ENCODE measurements at regions not wholly inside any gene's neighbourhood (a gene's known extent, or its start where the extent isn't known, plus 50 kb on each side); places are given as distances from the start of the nearest gene placed in this dataset.

DNA sequence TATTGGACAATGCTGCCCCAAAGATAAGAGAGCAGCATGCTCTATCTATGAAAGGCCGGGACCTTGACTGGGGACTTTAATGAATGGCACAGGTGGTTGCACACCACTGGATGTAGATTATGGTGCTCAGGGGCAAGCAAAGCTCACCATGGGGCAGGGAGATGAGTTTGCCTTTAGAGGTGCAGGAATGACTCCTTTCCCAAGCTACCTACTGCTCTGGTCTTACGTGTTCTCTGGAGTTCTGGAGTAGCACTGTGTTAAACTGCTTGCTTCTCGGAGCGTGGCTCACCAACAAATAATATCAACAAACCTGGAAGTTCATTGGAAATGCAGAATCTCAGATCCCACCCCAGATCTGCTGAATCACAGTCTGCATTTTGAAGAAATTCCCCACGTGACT is 445.3 kb downstream of the RPS24 start:
- 88% methylated on average over 3 of the region's 5 CpGs for WGBS (ENCODE audit: insufficient coverage, low coverage, low lambda C conversion rate, missing lambda C conversion rate)
- Histone ChIP-seq H3K9me3 (no peaks in the 10 kb centered on the region), H3K27ac (no peak overlapping the region), H3K4me1 (no peaks in the 10 kb centered on the region), H3K36me3 (no peaks in the 10 kb centered on the region), H3K27me3 (no peaks in the 10 kb centered on the region), H3K4me3 (no peak overlapping the region)
- ATAC-seq (no peak), DNase-seq (no peak)
- intact Hi-C loops (cut with DNase I): no loop called here
- TF ChIP-seq, protein P1, sequence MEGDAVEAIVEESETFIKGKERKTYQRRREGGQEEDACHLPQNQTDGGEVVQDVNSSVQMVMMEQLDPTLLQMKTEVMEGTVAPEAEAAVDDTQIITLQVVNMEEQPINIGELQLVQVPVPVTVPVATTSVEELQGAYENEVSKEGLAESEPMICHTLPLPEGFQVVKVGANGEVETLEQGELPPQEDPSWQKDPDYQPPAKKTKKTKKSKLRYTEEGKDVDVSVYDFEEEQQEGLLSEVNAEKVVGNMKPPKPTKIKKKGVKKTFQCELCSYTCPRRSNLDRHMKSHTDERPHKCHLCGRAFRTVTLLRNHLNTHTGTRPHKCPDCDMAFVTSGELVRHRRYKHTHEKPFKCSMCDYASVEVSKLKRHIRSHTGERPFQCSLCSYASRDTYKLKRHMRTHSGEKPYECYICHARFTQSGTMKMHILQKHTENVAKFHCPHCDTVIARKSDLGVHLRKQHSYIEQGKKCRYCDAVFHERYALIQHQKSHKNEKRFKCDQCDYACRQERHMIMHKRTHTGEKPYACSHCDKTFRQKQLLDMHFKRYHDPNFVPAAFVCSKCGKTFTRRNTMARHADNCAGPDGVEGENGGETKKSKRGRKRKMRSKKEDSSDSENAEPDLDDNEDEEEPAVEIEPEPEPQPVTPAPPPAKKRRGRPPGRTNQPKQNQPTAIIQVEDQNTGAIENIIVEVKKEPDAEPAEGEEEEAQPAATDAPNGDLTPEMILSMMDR (IDR thresholded peaks at IDR 0.05): no peak
- TF ChIP-seq POLR2A (IDR thresholded peaks at IDR 0.05): no peak

DNA sequence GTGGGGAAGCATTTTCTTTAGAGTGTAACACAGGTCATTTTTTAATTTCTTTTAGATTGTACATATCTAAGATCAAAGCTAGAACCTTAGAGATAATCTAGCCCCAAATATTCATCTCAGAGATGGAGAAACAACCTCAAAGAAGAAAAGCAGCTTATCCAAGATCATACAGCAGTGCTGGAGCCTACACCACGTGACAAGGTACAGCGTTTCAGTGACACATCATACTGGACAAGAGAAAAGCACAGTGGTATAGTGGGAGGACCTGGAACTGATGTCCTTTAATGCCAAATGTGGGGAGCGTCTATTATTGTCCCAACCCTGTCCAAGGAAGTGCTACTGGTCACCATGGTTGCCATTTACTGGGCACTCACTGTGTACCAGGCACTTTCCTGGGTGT is 445.8 kb downstream of the RPS24 start:
- intact Hi-C loops (cut with DNase I): no loop called here
- WGBS (ENCODE audit: insufficient coverage, low coverage, low lambda C conversion rate, missing lambda C conversion rate): 95% methylated on average over 2 of the region's 3 CpGs
- no peak overlapping the region for H3K27ac ChIP-seq
- no peak for TF ChIP-seq POLR2A (IDR thresholded peaks at IDR 0.05)
- TF ChIP-seq, protein P1 (IDR thresholded peaks at IDR 0.05): no peak
- no peaks in the 10 kb centered on the region for H3K9me3 ChIP-seq
- H3K4me3 ChIP-seq: no peak overlapping the region
- H3K27me3 ChIP-seq: no peaks in the 10 kb centered on the region
- ATAC-seq (no peak), DNase-seq (no peak)
- H3K36me3 ChIP-seq: no peaks in the 10 kb centered on the region
- H3K4me1 ChIP-seq: no peaks in the 10 kb centered on the region

DNA sequence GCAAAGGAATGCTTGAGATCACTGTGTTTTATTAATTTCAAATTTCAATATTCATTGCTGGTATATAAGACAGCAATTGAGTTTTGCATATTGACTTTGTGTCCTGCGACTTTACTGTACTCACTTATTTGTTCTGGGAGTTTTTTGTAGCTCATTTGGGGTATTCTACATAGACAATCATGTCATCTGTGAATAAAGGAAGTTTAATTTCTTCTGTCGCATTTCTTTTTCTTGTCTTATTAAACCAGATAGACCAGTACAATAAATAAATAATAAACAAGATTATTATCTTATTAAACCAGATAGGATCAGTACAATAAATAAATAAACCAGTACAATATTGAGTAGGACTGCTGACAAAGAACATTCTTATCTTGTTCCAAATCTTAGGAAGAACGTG is 448.2 kb downstream of the RPS24 start:
- ATAC-seq: no peak
- TF ChIP-seq, protein P1 (IDR thresholded peaks at IDR 0.05): no peak
- no peak for TF ChIP-seq POLR2A (IDR thresholded peaks at IDR 0.05)
- WGBS (ENCODE audit: insufficient coverage, low coverage, low lambda C conversion rate, missing lambda C conversion rate): 83% methylated on average over 3 of the region's 3 CpGs
- H3K27ac ChIP-seq: no peak overlapping the region
- H3K27me3 ChIP-seq: no peaks in the 10 kb centered on the region
- intact Hi-C loops (cut with DNase I): no loop called here
- no peaks in the 10 kb centered on the region for H3K36me3 ChIP-seq
- H3K4me3 ChIP-seq: no peak overlapping the region
- DNase-seq: no peak
- H3K9me3 ChIP-seq: no peaks in the 10 kb centered on the region
- H3K4me1 ChIP-seq: no peaks in the 10 kb centered on the region

DNA sequence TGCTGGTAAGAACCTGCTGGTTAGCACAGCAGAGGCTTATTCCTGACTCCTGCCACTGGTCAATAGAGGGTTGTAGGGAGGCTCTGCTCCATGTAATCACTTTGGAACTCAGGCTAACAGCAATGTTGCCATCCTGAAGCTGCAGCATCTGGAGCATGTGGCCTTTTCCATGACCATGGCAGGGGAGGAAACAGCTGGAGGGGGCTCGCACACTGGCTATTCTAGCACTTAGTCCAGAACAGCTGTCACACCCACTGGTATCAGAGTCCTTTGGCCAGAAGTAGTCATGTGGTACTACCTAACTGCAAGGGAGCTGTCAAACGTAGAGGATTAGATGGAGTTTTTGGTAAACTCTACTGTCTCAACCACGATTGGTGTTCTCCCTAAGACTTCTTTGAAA is 450.0 kb downstream of the RPS24 start:
- 43% methylated on average over 1 of the region's 3 CpGs for WGBS (ENCODE audit: insufficient coverage, low coverage, low lambda C conversion rate, missing lambda C conversion rate)
- Histone ChIP-seq H3K27ac (no peak overlapping the region), H3K9me3 (no peaks in the 10 kb centered on the region), H3K36me3 (no peaks in the 10 kb centered on the region), H3K27me3 (no peaks in the 10 kb centered on the region), H3K4me3 (no peak overlapping the region), H3K4me1 (no peaks in the 10 kb centered on the region)
- no peak for DNase-seq
- TF ChIP-seq, protein P1 (IDR thresholded peaks at IDR 0.05): no peak
- TF ChIP-seq POLR2A (IDR thresholded peaks at IDR 0.05): no peak
- ATAC-seq: no peak
- intact Hi-C loops (cut with DNase I): no loop called here

DNA sequence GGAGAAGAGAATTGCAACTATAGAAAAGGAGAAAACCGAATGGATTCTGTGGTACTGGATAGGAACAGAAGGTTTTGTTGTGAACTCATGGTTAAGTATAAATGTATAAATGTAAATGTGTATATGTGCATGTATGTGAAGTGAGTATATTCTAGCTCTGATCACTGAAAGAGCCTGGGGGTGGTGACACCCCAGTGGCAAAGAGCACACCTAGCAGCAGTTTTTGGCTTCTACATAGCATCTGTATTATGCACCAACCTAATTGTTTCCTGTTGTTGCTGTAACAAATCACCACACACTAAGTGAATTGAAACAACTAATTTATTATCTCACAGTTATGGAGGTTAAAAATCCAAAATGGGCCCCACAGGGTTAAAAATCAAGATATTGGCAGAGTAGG is 455.4 kb downstream of the RPS24 start:
- DNase-seq: no peak
- no peak for ATAC-seq
- WGBS (ENCODE audit: insufficient coverage, low coverage, low lambda C conversion rate, missing lambda C conversion rate): 55% methylated on average over 1 of the region's 1 CpG
- no peak for TF ChIP-seq POLR2A (IDR thresholded peaks at IDR 0.05)
- TF ChIP-seq, protein P1 (IDR thresholded peaks at IDR 0.05): no peak
- intact Hi-C loops (cut with DNase I): no loop called here
- Histone ChIP-seq H3K36me3 (no peaks in the 10 kb centered on the region), H3K4me3 (no peak overlapping the region), H3K4me1 (no peaks in the 10 kb centered on the region), H3K27ac (no peak overlapping the region), H3K27me3 (no peaks in the 10 kb centered on the region), H3K9me3 (no peaks in the 10 kb centered on the region)

Measured in right lobe of liver (tissue), 6 donors.